DMS 273 (cell line): ENCODE measurements at regions not wholly inside any gene's neighbourhood (a gene's known extent, or its start where the extent isn't known, plus 50 kb on each side); places are given as distances from the start of the nearest gene placed in this dataset.

Experiments used
- DNase-seq: peaks from one replicate; lab custom pipeline; 2025; ENCODE audit not compliant: unreplicated experiment; lab: John Stamatoyannopoulos, UW

DNA sequence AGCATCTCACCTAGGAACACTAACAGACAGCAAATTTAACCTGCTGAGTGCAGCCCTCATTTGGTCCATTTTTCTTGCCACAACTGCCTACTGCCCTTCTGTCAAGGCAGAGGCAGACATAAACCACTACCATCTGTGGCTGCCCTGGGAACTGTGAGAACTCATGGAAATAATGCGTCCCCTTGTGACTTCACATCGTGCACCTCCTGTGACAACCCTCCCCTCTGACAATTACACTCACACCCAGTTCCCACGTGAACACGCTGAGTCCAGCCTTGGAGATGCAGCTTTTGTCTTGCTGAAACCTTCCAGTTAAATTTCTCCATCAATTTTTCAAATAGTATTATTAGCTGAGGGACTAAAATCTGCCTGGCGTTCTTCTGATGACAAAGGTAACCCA is 193.1 kb upstream of the KLF14 start:
- DNase-seq, result no peak

DNA sequence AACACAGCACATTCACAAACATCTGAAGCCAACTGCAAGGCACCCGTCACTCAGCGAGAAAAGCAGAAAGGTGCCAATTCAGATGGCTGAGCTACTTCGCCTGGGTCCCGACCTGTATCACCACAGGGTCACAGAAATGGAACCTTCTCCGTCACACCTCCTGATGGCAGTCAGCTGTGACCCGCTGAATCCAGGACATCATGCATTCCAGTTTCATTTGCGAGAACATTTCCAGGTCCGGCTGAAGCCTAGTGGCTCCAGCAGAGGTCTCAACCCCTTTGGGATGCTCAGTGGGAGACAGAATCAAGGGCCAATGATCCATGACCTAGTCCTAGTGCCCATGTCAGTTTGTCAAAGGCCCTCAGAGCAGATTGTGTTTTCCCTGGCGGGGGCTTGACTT is 193.6 kb upstream of the KLF14 start:
- DNase-seq, result no peak

DNA sequence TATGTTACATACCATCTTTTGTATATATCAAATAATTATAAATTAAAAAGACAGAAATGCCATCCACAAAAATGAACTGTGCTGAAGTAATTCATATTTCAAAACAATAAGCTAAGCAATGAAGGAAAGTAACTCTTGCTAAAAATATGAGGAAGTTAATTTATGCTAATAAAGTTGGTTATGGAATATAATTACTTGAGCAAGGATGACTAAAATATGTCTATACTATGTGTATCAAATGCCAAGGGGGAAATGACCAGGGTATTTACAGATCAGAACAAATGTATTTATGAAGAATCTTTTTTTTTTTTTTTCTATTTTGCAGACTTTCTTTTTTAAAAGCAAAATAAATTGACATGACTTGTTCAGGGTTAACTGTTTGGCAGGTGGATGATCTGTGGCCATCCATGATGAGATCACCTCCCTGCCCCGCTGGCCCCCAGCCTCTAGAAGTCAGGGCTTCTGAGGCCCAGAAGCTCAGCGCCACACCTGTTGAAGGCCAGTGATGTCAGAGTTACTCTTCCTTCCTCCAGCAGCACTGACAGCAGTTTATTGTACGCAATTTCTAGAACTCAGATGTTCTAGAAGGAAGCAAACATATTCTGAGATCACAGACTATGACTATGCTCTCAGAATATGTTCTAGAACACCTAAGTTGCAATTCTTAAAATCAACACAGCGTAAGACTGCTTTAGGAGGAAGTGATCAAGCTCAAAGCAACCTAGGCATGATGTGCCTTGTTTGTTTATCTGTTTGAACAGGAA is 196.1 kb upstream of the KLF14 start:
- DNase-seq, result no peak

DNA sequence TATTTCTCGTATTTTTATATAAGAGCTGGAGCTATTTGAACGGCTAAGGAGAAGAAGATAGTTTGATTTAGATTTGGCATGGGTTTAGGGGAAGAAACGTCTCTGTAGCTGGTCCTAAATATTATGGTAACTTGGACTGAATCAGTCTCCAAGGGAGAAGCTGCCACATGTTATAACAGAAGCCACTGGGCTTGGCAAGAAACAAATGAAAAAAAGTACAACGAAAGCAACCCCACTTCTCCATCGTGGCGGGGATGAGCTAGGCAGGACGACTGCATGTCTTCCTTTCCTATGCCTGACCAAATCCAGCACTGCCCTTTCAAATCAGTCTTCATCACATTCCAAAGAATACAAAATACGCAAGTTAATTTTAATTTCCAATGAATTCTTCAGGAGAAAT is 196.7 kb upstream of the KLF14 start:
- DNase-seq, result no peak

DNA sequence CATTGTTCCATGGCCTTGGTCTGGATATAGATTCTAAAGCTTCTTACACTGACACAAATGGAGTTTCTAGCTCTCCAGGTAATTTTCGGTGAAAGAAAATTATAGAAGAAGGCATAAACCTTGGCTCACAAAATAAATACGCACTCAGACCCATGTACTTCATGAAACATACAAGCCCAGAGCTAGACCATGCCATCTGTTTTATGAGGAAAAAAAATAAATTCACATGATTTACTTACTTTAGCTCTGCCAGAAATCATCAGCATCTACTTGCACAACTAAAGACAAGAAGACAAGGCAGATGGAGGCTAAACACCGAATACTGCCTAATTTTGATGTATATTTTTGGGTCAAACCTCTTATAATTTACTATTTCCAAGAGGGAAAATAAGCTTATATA is 197.4 kb upstream of the KLF14 start:
- no peak for DNase-seq

DNA sequence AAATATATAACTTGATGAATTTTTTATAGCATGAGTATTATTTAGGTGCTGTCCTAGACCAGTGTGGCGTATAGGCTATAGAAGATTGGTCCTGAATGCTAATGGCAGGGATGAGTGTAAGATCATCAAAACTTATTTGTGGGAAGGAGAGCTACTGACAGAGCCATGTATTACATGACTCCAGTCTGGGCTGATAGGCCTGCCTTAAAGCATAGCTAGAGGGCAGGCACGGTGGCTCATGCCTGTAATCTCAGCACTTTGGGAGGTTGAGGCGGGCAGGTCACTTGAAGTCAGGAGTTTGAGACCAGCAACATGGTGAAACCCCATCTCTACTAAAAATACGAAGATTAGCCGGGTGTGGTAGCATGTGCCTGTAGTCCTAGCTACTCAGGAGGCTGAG is 198.1 kb upstream of the KLF14 start:
- no peak for DNase-seq

DNA sequence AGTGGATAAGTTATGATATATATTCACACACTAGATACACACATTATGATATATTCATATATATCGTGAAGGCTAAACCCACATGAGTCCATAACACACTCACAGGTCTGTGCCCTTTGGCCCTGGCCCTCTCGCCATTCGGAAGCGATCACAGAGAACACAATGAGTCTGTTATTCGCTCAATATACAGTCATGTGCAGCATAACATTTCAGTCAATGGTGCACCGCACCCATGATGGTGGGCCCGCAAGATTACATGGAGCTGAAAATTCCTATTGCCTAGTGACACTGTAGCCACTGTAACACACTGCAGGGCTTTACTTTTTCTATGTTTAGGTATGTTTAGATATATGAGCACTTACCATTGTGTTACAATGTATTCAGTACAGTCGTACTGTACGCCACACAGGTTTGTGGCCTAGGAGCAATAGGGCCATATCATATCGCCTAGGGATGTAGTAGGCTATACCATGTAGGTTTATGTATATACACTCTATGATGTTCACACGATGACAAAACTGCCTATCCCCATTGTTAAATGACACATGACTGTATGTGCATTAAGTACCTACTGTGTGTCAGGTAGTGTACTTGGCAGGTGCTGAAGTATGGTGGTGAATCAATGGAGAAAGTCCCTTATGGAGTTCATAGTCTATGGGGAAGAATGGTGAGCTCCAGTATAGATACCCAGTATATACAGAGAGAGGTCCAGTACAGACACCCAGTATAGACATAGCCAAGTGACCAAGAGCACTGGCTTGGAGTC is 198.8 kb upstream of the KLF14 start:
- DNase-seq, result no peak

DNA sequence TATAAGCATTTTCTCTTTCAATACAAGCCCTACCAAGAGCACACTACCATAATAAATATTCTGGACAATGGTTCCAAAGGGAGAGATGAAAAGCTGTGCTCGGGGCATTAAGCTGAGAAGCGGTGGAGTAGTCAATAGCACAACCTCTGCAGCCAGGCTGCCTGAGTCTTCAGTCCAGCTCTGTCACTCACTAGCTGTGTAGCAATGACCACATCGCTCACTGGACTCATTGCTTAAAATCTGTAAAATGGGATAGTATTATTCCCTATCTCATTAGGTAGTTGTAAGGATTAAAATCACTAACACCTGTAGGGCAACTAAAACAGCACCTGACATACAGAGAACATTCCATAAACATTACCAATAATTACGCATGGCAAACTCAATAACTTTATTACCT is 199.9 kb upstream of the KLF14 start:
- no peak for DNase-seq

DNA sequence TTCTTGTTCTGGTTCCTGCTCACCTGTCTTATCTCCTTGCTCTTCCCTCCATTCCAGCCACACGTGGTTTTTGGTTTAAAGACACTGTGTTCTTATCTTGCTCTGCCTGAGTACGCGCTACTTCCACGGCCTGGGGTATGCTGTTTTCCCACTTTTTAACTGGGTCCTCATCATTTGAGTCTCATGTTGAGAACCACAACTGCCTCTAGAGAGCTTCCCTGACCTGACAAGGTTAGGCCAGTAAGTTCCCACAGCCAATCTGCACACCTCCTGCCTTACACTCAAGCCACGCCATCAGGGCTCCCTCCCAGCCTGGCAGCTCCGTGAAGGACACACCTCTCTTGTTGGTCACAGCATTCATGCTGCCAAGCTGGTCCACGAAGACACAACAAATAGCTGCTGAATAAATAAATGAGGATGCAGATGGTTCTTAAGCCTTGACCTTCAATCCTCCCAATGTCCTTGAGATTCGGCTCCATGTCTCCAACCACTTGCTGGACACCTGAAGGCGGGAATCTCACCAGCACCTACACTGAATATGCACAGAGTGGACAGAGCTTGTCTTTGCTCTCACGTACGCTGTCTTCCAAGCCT is 201.7 kb upstream of the KLF14 start:
- DNase-seq, result no peak

DNA sequence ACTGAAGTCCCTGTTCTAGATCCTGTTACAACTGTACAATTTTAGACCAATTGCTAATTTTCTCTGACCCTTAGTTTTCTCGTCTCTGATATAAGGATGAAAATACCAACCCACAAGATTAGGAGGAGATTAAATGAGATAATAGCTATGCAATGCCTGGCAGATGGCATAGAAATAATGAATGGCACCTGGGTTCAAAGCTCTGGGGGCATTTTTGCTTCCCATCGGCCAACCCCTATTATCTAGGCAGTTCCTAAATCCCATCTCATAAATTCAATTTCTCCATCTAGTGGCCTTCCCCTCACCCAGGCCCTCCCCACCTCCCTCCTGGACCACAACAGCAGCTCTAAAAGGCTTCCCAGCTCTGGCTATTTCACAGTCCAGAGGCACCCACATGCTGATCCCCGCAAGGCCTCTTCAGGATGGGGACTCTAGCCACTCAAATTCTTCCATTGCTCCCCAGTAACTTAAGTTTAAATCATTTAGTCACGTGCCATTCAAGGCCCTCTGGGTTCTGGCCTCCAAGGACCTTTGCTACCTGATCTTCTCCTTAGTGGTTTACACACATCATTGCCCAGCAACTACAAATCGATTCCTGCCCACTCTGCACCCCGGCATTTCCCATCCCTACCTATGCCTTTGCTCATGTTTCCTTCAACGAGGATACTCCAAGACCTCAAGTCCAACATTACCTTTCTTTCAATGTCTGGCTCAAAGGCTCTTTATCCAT is 202.4 kb upstream of the KLF14 start:
- DNase-seq, result no peak

DNA sequence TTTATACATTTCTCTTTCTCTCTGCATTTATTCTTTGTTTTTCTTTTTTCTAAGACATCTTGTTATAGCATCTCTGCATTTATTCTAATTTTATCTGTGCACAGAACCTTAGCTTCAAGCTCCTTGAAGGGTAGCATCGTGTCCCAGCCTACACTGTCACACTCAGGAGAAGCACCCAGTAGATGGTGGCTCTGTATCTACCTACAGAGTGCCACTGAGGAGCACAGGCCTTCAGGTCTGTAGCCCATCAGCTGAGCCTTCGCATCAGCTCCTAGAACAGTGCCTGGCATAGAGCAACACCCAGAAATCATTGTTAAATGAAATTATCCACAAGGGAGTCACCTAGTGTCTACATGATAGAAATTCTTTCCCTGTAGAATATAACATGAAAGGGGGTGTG is 203.0 kb upstream of the KLF14 start:
- no peak for DNase-seq

DNA sequence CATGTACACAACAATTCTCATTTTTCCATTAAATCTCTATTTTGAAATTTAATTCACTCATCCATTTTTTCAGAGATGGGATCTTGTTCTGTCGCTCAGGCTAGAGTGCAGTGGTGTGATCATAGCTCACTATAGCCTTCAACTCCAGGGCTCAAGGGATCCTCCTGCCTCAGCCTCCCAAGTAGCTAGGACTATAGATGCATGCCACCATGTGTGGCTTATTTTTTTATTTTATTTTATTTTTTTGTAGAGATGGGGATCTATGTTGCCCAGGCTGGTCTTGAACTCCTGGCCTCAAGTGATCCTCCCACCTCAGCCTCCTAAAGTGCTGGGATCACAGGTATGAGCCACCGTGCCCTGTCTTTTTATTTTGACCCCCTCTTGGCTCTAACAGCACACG is 203.8 kb upstream of the KLF14 start:
- DNase-seq, result no peak

DNA sequence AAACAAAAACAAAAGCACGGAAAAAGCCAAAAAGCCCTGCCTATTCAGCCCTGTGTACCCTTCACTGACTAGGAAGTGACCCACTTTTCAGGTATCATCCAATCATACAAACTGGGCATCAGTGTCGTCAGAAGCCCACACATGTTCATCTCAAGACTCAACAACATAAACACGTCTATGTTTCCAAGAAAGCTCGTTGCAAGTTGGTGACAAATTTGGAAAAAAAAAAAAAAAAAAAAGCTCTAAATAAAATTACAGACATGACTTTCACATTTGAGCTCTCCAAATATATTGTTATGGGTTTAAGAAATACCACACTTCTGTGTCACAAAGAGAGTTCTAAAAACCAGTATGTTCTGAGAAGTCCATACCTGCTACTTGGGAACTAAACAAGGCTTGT is 204.7 kb upstream of the KLF14 start:
- DNase-seq, result no peak

DNA sequence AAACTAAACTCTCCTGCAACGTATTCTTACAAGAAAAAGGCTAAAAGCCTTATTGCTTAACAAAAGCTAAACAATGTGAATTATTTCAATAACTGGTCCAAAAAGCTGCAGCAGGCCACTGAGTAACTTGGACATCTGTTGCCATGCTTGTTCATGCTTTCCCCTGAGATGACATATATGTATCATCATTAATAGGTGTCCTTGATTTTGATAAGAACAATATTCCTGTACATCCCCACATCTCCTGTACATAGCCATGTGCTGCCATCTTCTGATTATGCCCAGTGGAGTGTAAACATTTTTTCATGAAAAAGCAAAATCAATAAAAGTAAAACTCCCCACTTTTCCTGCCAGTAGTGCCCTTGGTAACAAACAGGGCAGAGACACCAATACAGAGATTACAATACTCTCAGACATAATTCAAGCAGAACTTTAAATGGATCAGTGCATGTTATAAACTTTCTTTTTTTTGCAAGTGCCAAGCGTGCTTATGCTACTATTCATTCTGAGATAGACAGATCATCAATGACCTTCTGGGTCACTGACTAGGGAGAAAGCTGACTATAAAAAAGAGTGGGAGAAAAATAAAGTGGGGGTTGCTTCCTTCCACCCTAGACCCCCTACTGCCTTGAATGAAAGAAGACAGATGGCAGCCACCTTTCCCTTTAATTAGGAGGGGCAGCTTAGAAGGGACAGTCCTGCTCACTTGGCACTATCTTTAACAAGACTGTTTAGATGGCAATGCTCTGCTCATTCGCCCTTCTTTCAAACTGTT is 205.5 kb upstream of the KLF14 start:
- peak; percentile 15 for DNase-seq

DNA sequence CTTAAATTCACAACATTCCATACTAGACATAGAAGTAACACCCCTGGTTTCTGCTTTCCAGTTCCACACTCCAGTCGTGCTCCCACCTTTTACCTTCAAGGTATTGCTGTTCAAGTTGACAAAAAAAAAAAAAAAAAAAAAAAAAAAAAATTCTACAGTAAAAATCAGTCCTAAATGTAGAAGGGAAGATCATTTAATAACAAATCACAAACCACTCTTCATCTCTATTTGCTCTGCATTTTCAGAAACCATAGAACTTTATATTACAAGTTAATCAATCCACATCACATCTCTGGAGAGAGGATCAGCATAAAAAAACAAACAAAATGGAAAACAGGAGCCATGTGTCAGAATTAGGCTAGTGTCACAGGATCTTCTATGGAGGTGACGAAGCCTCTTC is 206.3 kb upstream of the KLF14 start:
- DNase-seq, result no peak

DNA sequence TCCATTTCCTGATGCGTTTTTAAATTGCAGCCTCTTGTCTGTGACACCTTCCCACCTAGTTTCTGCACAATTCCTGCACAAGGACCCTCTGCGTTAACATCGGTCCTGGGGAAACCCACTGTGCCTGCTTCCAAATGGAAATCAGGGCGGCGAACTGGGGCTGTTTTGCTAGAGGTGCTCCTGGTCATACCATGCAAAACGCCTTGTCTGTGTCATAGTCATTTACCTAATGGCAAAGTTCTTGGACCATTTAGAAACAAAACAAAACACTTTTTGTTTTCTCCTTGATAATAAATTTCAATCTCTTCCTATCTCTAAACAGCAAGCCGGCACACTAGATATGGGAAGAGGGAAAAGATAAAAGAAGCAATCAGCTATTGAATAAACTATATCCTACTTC is 206.9 kb upstream of the KLF14 start:
- no peak for DNase-seq

DNA sequence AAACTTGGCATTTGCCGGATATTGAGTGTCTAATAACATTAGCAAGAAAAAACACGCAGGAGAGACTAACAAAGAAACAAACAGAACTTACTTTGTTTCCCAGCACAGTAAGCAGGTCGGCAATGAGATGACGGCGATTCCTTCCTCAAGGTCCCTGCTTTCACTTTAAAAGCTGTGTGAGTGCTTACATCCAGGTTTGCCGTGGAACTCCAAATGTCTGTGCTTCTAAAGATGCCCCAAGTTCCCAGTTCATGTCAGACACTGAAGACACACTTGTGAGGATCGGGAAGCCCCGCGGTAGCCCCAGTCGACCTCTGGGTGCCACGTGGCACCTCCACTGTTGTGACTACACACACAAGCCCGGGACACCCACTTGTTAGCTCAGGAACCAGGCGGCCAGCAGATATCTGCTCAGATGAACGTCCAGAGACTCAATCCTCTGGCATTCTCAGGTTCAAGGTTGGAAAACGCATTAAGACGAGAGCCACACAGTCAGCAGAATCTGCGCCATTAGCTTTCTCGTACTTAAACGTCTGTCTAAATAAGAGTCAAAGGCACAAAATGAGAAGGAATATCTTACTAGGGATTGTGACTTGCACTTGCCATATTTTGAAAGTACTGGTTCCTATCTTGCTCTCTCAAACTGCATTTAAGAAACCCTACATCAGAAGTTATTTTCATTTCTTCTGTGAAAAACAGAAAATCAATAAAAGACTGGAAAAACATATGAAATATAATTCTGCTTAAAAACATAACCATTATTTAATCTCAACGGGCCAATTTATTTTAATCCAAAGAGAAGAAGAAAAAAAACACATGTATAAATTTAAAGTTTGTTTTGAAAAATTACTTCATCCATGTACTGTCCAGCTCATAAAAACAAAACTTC is 207.6 kb upstream of the KLF14 start:
- peak; percentile 21 for DNase-seq

DNA sequence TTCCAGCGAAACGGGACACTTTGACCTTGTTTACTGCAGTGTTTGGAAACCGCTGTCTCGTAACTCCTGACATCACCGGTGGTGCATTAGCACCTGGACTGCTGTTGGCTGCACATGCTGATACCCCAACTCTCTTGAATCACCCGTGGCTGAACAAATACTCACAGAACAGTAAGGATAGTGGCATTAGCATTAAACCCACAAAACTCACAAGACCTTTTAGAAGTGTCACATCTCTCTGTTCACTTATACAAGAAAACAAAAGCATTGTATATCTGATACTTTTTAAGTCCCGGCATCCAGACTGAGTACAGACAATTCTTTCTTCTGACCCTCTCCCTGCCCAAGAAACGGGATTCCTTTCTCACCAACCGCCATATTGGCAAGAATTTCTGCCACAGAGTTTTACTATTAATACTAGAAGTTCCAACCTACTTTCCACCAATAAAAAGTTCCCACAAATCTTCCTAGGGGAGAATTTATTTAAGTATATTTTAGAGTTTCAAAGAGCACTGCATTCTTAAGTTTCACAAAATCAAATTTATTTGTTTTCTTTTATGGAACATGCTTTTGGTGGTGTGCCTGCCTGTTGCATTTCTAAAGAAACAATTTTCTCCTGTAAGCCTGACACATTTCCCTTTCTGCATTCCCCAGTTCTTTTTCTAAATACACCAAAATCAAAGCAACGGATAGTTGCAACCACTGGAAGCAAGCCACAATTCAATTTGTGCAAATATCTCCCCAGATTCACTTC is 208.4 kb upstream of the KLF14 start:
- DNase-seq, result no peak

DNA sequence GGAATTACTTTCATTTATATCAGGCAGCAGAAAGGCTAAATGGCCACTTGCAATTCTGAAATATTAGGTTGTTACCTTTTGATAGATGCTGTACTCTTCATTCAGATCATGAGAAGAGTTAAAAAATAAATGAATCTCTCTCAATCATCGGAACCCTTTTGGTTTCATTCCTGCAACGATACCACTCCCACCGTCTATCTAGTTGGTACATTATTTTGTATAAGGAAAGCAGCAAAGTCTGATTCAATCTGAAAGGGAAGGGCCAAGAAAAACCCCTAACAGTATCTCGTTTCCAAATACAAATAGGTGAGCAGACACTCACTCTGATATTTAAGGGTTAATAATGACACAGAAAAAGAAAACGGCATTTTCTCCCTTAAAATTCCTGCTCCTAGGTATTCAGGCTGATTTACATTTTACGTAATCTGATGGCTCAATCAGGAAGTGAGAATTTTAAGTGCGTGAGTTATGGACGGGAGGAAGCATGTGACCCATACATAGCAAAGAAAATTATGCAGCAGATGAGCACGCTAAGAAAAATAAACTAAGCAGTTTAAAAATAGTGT is 209.4 kb upstream of the KLF14 start:
- no peak for DNase-seq
